ENCODE measurements at regions not wholly inside any gene's neighbourhood (a gene's known extent, or its start where the extent isn't known, plus 50 kb on each side); places are given as distances from the start of the nearest gene placed in this dataset.
A peak's percentile ranks its signal among the peaks of the same experiment; 100 is the strongest.

GRCh38 chr14:49408187-49408933, 177.8 kb downstream of the RPS29 start:
- ATAC-seq, result no peak
- H3K9ac ChIP-seq (ENCODE audit: low read length), result no peak overlapping the region
- H3K4me3 ChIP-seq (ENCODE audit: low read length), result no peak overlapping the region
- H3K79me2 ChIP-seq (ENCODE audit: low read length), result no peaks in the 10 kb centered on the region
- DNase-seq, result no peak
- H3K4me2 ChIP-seq (ENCODE audit: low read length), result no peak overlapping the region
- H4K20me1 ChIP-seq (ENCODE audit: low read length), result no peaks in the 10 kb centered on the region
- no peaks in the 10 kb centered on the region for H3K9me3 ChIP-seq (ENCODE audit: low read length)
- H2AFZ ChIP-seq (ENCODE audit: low read length), result no peak overlapping the region
- H3K9me2 ChIP-seq (replicated peaks; ENCODE audit: low read length), result no peaks in the 10 kb centered on the region
- H3F3A ChIP-seq (ENCODE audit: low read length, unreplicated experiment), result no peaks in the 10 kb centered on the region
- CTCF ChIA-PET, result no interaction called here
- H3K27ac ChIP-seq (ENCODE audit: low read length), result no peak overlapping the region
- BruUV-seq (replicated peaks), result no TSS peak
- no peaks in the 10 kb centered on the region for H3K36me3 ChIP-seq (ENCODE audit: low read depth, low read length)
- no peak for TF ChIP-seq CTCF (conservative IDR thresholded peaks at IDR 0.05; ENCODE audit: low read depth, low read length)
- TF ChIP-seq EZH2 (IDR thresholded peaks at IDR 0.05; ENCODE audit: low read length, unreplicated experiment), result no peak
- TF ChIP-seq EZH2phosphoT487 (IDR thresholded peaks at IDR 0.05; ENCODE audit: borderline replicate concordance, low read length), result no peak
- peaks cover 50% of the 10 kb centered on the region for H3K27me3 ChIP-seq (ENCODE audit: low read length)
- intact Hi-C loops (cut with micrococcal nuclease), result no loop called here
- H3K4me1 ChIP-seq (ENCODE audit: insufficient read depth, low read length), result no peaks in the 10 kb centered on the region
- POLR2A ChIA-PET (ENCODE audit: unreplicated experiment), result no interaction called here

DNA sequence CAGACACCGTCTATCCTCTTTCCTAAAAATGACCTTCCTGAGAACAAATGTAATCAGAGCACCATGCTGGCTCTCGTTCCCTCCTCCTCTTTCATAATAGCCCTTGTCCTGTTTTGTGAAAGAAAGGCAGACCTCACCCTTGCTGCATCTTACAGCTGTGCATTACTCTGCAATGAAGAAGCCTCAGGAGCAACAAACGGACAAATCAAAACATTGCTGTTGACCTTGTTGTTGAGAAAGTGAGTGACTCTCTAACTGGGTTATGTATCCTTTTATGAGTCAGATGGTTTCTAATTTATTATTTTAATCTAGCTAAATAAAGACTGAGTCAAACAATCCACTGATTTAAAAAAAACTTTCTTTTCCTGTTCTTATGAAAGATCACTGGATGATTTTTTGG, 180.9 kb downstream of the RPS29 start:
- H3K36me3 ChIP-seq (ENCODE audit: low read depth, low read length), result no peaks in the 10 kb centered on the region
- CTCF ChIA-PET, result no interaction called here
- H3F3A ChIP-seq (ENCODE audit: low read length, unreplicated experiment), result no peaks in the 10 kb centered on the region
- H3K4me3 ChIP-seq (ENCODE audit: low read length), result no peak overlapping the region
- no peaks in the 10 kb centered on the region for H3K9me2 ChIP-seq (replicated peaks; ENCODE audit: low read length)
- peaks cover 65% of the 10 kb centered on the region for H3K27me3 ChIP-seq (ENCODE audit: low read length)
- H3K9ac ChIP-seq (ENCODE audit: low read length), result no peak overlapping the region
- no peak overlapping the region for H2AFZ ChIP-seq (ENCODE audit: low read length)
- no peaks in the 10 kb centered on the region for H3K79me2 ChIP-seq (ENCODE audit: low read length)
- peak; percentile 13; the same call in 1 of the 2 replicates for ATAC-seq
- no peaks in the 10 kb centered on the region for H3K4me1 ChIP-seq (ENCODE audit: insufficient read depth, low read length)
- TF ChIP-seq CTCF (conservative IDR thresholded peaks at IDR 0.05; ENCODE audit: low read depth, low read length) (no peak), EZH2 (IDR thresholded peaks at IDR 0.05; ENCODE audit: low read length, unreplicated experiment) (no peak), EZH2phosphoT487 (IDR thresholded peaks at IDR 0.05; ENCODE audit: borderline replicate concordance, low read length) (no peak)
- H3K4me2 ChIP-seq (ENCODE audit: low read length), result no peak overlapping the region
- no peaks in the 10 kb centered on the region for H4K20me1 ChIP-seq (ENCODE audit: low read length)
- peak; percentile 52 for DNase-seq
- intact Hi-C loops (cut with micrococcal nuclease), result no loop called here
- no TSS peak for BruUV-seq (replicated peaks)
- no peaks in the 10 kb centered on the region for H3K9me3 ChIP-seq (ENCODE audit: low read length)
- POLR2A ChIA-PET (ENCODE audit: unreplicated experiment), result no interaction called here
- no peak overlapping the region for H3K27ac ChIP-seq (ENCODE audit: low read length)

- Histone ChIP-seq H3K27me3 (ENCODE audit: low read length) (peaks cover 31% of the 10 kb centered on the region), H3K9me2 (replicated peaks; ENCODE audit: low read length) (no peaks in the 10 kb centered on the region), H3F3A (ENCODE audit: low read length, unreplicated experiment) (no peaks in the 10 kb centered on the region), H3K9me3 (ENCODE audit: low read length) (no peaks in the 10 kb centered on the region), H3K9ac (ENCODE audit: low read length) (no peak overlapping the region), H4K20me1 (ENCODE audit: low read length) (no peaks in the 10 kb centered on the region), H3K79me2 (ENCODE audit: low read length) (no peaks in the 10 kb centered on the region), H3K27ac (ENCODE audit: low read length) (no peak overlapping the region), H3K36me3 (ENCODE audit: low read depth, low read length) (no peaks in the 10 kb centered on the region), H3K4me1 (ENCODE audit: insufficient read depth, low read length) (no peaks in the 10 kb centered on the region), H3K4me3 (ENCODE audit: low read length) (no peak overlapping the region), H3K4me2 (ENCODE audit: low read length) (no peak overlapping the region), H2AFZ (ENCODE audit: low read length) (no peak overlapping the region)
- DNase-seq (no peak), ATAC-seq (no peak)
- ChIA-PET POLR2A (ENCODE audit: unreplicated experiment) (no interaction called here), CTCF (no interaction called here)
- BruUV-seq (replicated peaks), result no TSS peak
- TF ChIP-seq CTCF (conservative IDR thresholded peaks at IDR 0.05; ENCODE audit: low read depth, low read length), result no peak
- no peak for TF ChIP-seq EZH2 (IDR thresholded peaks at IDR 0.05; ENCODE audit: low read length, unreplicated experiment)
- TF ChIP-seq EZH2phosphoT487 (IDR thresholded peaks at IDR 0.05; ENCODE audit: borderline replicate concordance, low read length), result no peak
- intact Hi-C loops (cut with micrococcal nuclease), result no loop called here
Observed at GRCh38 chr14:49401373-49401772, 184.8 kb downstream of the RPS29 start.
